Esophagus squamous epithelium (tissue), 4 donors: ENCODE measurements at regions not wholly inside any gene's neighbourhood (a gene's known extent, or its start where the extent isn't known, plus 50 kb on each side); places are given as distances from the start of the nearest gene placed in this dataset.

Experiments used
- POLR2A ChIP-seq, 4 donors: fragments of 450-650 bp; IDR thresholded peaks; one replicate each; pipeline ENCODE4 v1.6.1; 2017; ENCODE audit warnings: antibody characterized with exemption in 4 of 4, mild to moderate bottlenecking in 4 of 4, moderate library complexity in 3 of 4
- TF ChIP-seq, protein P1 (sequence below), 6 experiments: fragments of 450-650 bp in 4 of 6; fragments of 200-600 bp in 2 of 6; sonication (generic) in 2 of 6; IDR thresholded peaks; one replicate each; pipeline ENCODE4 v1.5.1; 2016 to 2019; ENCODE audit warnings: antibody characterized with exemption in 6 of 6, mild to moderate bottlenecking in 4 of 6, moderate library complexity in 4 of 6

DNA sequence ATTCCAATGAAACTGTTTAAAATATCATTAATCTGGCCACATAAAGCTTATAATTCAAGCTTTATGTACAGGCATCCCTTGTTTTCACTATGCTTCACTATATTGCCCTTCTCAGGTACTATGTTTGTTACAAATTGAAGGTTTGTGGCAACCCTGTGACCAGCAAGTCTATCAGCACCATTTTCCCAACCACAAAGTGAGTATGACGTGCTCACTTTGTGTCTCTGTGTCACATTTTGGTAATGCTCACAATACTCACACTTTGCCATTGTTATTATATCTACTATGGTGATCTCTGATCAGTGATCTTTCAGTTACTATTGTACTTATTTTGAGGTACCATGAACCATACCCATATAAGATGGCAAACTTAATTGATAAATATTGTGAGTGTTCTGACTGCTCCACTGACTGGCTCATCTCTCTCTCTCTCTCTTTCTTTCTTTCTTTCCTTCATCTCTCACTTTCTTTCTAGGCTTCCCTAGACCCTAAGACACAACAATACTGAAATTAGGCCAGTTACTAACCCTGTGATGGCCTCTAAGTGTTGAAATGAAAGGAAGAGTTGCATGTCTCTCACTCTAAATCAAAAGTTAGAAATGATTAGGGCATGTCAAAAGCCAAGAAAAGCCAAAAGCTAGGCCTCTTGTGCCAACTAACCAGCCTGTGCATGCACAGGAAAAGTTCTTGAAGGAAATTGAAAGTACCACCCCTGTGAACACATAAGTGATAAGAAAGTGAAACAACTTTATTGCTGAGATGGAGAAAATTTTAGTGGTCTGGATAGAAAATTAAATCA, 227.9 kb downstream of the BCAS1 start:
- TF ChIP-seq POLR2A (IDR thresholded peaks at IDR 0.05): no peak
- TF ChIP-seq, protein P1, sequence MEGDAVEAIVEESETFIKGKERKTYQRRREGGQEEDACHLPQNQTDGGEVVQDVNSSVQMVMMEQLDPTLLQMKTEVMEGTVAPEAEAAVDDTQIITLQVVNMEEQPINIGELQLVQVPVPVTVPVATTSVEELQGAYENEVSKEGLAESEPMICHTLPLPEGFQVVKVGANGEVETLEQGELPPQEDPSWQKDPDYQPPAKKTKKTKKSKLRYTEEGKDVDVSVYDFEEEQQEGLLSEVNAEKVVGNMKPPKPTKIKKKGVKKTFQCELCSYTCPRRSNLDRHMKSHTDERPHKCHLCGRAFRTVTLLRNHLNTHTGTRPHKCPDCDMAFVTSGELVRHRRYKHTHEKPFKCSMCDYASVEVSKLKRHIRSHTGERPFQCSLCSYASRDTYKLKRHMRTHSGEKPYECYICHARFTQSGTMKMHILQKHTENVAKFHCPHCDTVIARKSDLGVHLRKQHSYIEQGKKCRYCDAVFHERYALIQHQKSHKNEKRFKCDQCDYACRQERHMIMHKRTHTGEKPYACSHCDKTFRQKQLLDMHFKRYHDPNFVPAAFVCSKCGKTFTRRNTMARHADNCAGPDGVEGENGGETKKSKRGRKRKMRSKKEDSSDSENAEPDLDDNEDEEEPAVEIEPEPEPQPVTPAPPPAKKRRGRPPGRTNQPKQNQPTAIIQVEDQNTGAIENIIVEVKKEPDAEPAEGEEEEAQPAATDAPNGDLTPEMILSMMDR (IDR thresholded peaks at IDR 0.05): no peak
